Stimulated activated CD8-positive, alpha-beta memory T cell treated with anti-CD3 and anti-CD28 coated beads, Interleukin-2, amount 100 ng/mL, for 48 hours (primary cell): ENCODE measurements at regions not wholly inside any gene's neighbourhood (a gene's known extent, or its start where the extent isn't known, plus 50 kb on each side); places are given as distances from the start of the nearest gene placed in this dataset.

Experiments used
- DNase-seq, 2 donors: peaks; one replicate each; pipeline ENCODE4 v3.0.0-alpha.2; 2020; ENCODE audit warnings: low read depth in 2 of 2

DNA sequence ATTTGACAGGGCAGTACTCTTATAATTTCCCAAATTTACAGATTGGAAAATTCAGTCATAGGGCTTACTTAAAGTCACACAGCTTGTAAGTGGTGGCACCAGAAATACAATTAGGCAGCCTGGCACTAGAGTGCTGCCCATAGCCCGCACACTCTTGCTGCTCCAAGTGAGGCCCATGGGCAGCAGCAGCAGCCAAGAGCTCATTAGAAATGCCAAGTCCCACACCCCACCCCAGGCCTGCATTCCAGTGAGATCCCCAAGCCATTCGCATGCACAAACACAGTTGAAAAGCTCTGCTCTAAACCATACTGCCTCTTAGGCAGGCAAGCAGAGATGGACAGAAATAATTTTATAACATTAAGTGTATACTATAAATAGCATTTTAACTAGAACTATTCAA is 379.3 kb upstream of the PKDCC start:
- no peak for DNase-seq

GRCh38 chr2:41678639-41679038 is 369.2 kb upstream of the PKDCC start:
- DNase-seq = no peak

GRCh38 chr2:41686156-41686555 is 361.7 kb upstream of the PKDCC start:
- DNase-seq = no peak

- DNase-seq = no peak
Measured at GRCh38 chr2:41691561-41691960, 356.3 kb upstream of the PKDCC start.

- no peak for DNase-seq
Measured at GRCh38 chr2:41694536-41695049, 353.2 kb upstream of the PKDCC start.

- DNase-seq = no peak
Measured at GRCh38 chr2:41695198-41696113, 352.4 kb upstream of the PKDCC start.

DNA sequence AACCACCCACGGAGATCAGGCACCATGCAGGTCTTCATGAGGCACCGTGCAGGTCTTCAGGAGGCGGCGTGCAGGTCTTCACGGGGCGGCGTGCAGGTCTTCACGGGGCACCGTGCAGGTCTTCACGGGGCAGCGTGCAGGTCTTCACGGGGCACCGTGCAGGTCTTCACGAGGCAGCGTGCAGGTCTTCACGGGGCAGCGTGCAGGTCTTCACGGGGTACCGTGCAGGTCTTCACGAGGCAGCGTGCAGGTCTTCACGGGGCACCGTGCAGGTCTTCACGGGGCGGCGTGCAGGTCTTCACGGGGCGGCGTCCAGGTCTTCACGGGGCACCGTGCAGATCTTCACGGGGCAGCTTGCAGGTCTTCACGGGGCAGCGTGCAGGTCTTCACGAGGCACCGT is 350.4 kb upstream of the PKDCC start:
- DNase-seq = no peak

- no peak for DNase-seq
Measured at GRCh38 chr2:41698678-41699422, 349.0 kb upstream of the PKDCC start.

GRCh38 chr2:41701231-41701630 is 346.6 kb upstream of the PKDCC start:
- no peak for DNase-seq

- DNase-seq = no peak
Measured at GRCh38 chr2:41703123-41703522, 344.7 kb upstream of the PKDCC start.

- no peak for DNase-seq
Measured at GRCh38 chr2:41705634-41706033, 342.2 kb upstream of the PKDCC start.

- no peak for DNase-seq
Measured at GRCh38 chr2:41706286-41706685, 341.5 kb upstream of the PKDCC start.

- DNase-seq = no peak
Measured at GRCh38 chr2:41707790-41708451, 339.9 kb upstream of the PKDCC start.

DNA sequence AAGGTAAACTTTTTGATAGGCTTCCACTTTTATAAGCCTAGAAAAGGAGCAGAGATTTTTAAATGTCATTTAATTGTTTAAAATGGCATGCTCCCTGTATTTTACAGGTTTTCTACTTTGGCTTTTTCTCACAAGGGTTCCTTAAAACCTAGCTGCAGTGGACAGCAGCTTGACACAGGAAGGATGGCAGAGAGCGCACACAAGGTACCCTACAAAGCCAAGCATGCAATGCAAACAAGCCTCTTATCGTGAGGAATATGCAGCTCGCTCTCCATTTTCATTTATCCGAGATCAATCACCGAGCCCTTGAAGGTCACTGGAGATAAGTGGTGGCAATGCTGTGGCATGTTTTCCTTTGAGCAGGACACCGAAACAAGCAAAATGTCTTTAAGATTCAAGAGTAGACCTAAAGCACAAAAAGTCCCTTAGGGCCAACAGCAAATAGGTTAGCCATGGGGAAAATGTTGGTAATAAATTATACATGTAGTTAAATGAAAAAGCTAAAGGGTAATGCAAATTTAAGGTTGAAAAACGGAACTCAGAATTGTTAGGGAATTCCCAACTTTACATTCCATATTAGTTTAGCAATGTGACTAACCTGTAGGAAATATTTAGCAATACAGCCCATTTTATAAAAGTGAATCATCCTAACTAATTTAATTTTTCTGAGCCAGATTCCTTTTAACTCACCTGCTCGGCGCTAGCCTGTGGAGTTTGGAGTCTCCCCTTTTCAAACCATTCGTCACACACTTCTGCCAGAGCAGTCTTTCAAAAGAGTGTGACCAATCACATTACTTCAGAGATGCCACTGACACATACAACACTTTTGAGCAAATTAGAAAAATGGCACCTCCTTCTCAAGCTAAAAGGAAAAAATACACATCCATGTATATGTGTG is 337.9 kb upstream of the PKDCC start:
- DNase-seq = no peak

DNA sequence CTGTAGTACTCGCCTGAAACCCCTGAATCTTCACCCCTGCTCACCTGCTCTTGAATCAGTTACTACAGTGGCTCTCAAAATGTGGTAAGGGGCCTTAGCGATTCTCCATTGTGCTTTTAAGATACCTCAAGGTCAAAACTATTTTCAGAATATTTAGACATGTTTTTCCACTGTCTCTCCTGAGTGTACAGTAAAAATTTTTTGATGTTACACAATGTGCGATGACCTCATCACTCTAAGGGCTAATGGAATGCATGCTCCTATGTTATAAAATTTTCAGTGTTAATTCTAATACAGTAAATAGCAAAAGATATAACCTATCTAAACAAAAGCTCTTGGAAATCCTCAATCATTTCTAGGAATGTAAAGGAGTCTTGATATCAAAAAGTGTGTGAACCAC is 336.9 kb upstream of the PKDCC start:
- no peak for DNase-seq

- no peak for DNase-seq
Measured at GRCh38 chr2:41711736-41712135, 336.1 kb upstream of the PKDCC start.

DNA sequence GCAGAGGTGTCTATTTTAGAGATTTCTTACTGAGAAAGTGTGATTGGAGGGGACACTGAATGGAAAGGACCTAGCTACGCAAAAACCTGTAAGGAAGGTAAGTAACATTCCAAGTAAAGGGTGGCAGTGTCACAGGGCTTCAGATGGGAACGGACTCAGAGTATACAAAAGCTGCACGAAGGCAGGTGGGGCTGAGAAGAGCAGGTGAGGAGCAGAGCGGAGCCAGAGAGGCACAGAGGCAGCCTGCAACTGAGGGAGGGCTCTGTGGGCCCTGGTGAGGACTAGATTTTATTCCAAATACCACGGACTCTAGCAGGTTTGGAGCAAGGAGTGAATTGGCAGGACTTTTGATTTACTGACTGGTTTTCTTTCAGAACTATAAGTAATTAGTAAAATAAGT is 331.3 kb upstream of the PKDCC start:
- no peak for DNase-seq

DNA sequence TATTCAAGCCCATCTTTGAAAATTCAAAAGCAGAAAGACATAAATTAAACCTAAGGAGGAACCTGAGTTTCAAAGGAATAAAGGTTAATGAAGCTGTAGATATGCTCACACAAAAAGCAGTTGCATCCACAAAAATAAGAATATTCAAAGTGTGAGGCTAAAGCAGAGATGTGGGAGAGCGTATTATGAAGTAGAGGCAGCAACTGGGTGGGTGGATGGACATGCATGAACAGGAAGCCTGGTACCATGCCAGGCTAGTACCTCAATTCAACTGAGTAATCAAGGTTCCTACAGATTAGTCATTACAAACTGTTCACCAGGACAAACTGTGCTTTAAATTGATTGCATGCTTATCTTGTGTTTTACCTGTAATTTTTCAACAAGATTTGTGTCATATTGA is 330.0 kb upstream of the PKDCC start:
- DNase-seq = no peak

DNA sequence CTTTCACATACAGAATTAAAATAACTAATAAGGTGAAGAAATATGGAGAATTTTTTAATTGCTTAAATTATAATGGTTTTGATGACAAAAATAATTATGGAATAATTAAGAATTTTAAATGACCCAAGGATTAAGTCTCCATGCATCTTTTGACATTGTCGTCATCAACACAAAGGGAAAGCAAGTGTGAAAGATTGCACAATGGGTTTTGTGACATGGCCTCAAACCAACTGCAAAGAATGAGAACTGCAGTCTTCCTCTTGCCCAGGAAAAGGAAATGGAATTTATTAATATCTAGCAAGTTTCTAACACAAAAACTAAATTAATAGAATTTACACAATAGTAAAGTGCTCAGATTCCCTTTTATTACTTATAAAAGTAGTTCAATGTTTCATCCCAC is 329.1 kb upstream of the PKDCC start:
- no peak for DNase-seq

GRCh38 chr2:41719756-41720155 is 328.1 kb upstream of the PKDCC start:
- DNase-seq = no peak
